GM10266 (cell line): ENCODE measurements at regions not wholly inside any gene's neighbourhood (a gene's known extent, or its start where the extent isn't known, plus 50 kb on each side); places are given as distances from the start of the nearest gene placed in this dataset.

Source experiments
- DNase-seq: peaks from one replicate; pipeline ENCODE4 v3.0.0; 2012; ENCODE audit errors: extremely low spot score
- TF ChIP-seq, protein P1 (sequence below): IDR thresholded peaks from 2 replicates; pipeline ENCODE4 v1.5.1; 2012; ENCODE audit warnings: mild to moderate bottlenecking, low read depth; ENCODE audit not compliant: control insufficient read depth, insufficient read depth; ENCODE audit errors: missing control alignments

- TF ChIP-seq, protein P1, sequence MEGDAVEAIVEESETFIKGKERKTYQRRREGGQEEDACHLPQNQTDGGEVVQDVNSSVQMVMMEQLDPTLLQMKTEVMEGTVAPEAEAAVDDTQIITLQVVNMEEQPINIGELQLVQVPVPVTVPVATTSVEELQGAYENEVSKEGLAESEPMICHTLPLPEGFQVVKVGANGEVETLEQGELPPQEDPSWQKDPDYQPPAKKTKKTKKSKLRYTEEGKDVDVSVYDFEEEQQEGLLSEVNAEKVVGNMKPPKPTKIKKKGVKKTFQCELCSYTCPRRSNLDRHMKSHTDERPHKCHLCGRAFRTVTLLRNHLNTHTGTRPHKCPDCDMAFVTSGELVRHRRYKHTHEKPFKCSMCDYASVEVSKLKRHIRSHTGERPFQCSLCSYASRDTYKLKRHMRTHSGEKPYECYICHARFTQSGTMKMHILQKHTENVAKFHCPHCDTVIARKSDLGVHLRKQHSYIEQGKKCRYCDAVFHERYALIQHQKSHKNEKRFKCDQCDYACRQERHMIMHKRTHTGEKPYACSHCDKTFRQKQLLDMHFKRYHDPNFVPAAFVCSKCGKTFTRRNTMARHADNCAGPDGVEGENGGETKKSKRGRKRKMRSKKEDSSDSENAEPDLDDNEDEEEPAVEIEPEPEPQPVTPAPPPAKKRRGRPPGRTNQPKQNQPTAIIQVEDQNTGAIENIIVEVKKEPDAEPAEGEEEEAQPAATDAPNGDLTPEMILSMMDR, result no peak
Observed at GRCh38 chr13:34344816-34345215, 526.9 kb downstream of the RFC3 start.

DNA sequence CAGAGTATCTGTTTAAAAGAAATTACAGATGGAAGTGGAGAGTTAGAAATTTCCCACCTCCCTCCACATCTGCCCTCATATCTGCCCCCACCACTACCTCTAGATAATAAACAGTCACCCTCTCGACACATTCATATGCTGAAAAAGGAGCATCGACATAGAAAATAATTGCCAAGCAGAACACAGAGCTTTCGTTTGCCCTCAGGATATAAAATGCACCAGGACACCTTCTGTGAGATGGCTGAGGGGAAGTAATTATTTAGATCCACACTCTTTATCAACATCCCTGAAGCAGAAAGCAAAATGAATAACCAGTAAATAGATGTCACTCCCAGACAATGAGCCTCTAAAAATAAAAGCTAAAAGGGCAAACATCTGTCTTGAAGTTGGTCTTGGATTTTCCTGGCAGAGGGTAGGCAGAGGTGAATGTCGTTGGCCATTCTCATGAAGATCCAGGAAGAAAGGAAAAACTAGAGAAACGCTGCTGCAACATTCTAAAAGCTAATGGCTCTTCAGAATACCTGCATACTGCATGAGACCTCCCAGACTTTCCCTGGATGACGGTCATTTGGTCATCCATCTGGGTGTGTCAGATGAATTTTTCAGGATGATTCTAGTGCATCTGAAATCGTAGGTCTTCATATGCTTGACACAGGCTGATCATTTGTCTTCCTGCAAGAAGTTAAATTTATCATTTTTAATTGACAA is 527.5 kb downstream of the RFC3 start:
- no peak for DNase-seq
- TF ChIP-seq, protein P1, result no peak

More at GRCh38 chr13:34344816-34345215, 526.9 kb downstream of the RFC3 start:
- no peak for DNase-seq

GRCh38 chr13:34346626-34347025 is 528.7 kb downstream of the RFC3 start:
- DNase-seq, result no peak

GRCh38 chr13:34347784-34348573 is 530.0 kb downstream of the RFC3 start:
- no peak for DNase-seq
- TF ChIP-seq, protein P1, result no peak

More at GRCh38 chr13:34346626-34347025, 528.7 kb downstream of the RFC3 start:
- TF ChIP-seq, protein P1, result no peak

- no peak for DNase-seq
- TF ChIP-seq, protein P1, result no peak
Observed at GRCh38 chr13:34349091-34349722, 531.3 kb downstream of the RFC3 start.

DNA sequence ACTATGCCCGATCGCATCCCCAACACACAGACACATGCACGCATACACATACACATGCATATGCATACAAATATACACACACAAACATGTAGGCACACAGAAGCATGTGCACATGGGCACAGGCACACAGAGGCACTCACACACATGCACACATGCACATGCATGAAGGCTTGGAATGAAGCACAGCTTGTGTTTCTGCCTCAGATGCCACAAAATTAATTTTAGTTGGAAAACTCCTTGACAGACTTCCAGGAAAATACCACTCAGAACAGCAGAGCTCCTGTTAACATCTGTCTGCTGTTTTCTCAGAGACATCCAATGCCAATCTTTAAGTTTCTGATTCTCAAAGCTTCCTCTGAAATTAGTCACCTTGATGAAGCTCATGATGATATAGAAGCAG is 532.7 kb downstream of the RFC3 start:
- DNase-seq, result no peak
- TF ChIP-seq, protein P1, result no peak
